ENCODE measurements at regions not wholly inside any gene's neighbourhood (a gene's known extent, or its start where the extent isn't known, plus 50 kb on each side); places are given as distances from the start of the nearest gene placed in this dataset.

- Histone ChIP-seq H3K4me2 (ENCODE audit: control insufficient read depth, insufficient read depth) (no peak overlapping the region), H3K27me3 (replicated peaks in 1 of 2; ENCODE audit: control insufficient read depth in 2 of 2, insufficient read depth in 2 of 2, low read length in 1 of 2) (no peaks in the 10 kb centered on the region), H3K9me3 (replicated peaks; ENCODE audit: control insufficient read depth, insufficient read depth, low read length) (no peaks in the 10 kb centered on the region; the same call in 2 of the 3 replicates), H3K36me3 (ENCODE audit: control insufficient read depth in 2 of 2, insufficient read depth in 2 of 2, low read length in 1 of 2) (no peaks in the 10 kb centered on the region), H3K4me1 (ENCODE audit: control insufficient read depth, insufficient read depth, low read length) (no peaks in the 10 kb centered on the region), H3K79me2 (ENCODE audit: control insufficient read depth, insufficient read depth, low read length) (no peaks in the 10 kb centered on the region), H3K27ac (ENCODE audit: control insufficient read depth, insufficient read depth) (no peak overlapping the region), H2AFZ (ENCODE audit: control insufficient read depth, low read depth, low read length) (no peak overlapping the region), H3K9ac (ENCODE audit: control insufficient read depth, insufficient read depth, low read length) (no peak overlapping the region), H3K4me3 (no peak overlapping the region), H4K20me1 (ENCODE audit: control insufficient read depth, insufficient read depth) (no peaks in the 10 kb centered on the region)
- TF ChIP-seq ZBTB33 (IDR thresholded peaks at IDR 0.05) (no peak), BCL11A (IDR thresholded peaks at IDR 0.05; ENCODE audit: low read depth, low read length) (no peak), FOXM1 (IDR thresholded peaks at IDR 0.05; ENCODE audit: low read depth, low read length) (no peak)
- intact Hi-C loops (cut with micrococcal nuclease; ENCODE audit: unreplicated experiment) = no loop called here
- in situ Hi-C loops (cut with MboI) = no loop called here
- FAIRE-seq (no peak), ATAC-seq (no peak), DNase-seq (ENCODE audit: low read depth, low spot score) (no peak)
- RAD21 ChIA-PET (ENCODE audit: unreplicated experiment) = no interaction called here
- SMC1A ChIA-PET (ENCODE audit: uncharacterized antibody, unreplicated experiment) = interaction anchor here (2.0 kb wide), 1 partner anchor 28 kb away, joined by 5 read pairs; no protein-coding TSS in a partner anchor
- no TSS peak for BruUV-seq (replicated peaks)
- CTCF ChIA-PET = interaction anchor here (1.0 kb wide), 1 partner anchor 30 kb away, joined by 3 read pairs; no protein-coding TSS in a partner anchor
- 42% methylated on average over 1 of the region's 1 CpG for whole genome bisulfite sequencing (ENCODE audit: insufficient coverage, insufficient replicate concordance, low lambda C conversion rate, missing lambda C conversion rate)
- POLR2A ChIA-PET = no interaction called here
These were observed 906.6 kb upstream of the LRATD1 start for GRCh38 chr2:13725945-13726344.

GRCh38 chr2:13745330-13745729 lies 887.2 kb upstream of the LRATD1 start:
- POLR2A ChIA-PET = no interaction called here
- Histone ChIP-seq H3K9me3 (replicated peaks; ENCODE audit: control insufficient read depth, insufficient read depth, low read length) (no peaks in the 10 kb centered on the region; the same call in 2 of the 3 replicates), H3K27ac (ENCODE audit: control insufficient read depth, insufficient read depth) (no peak overlapping the region), H3K36me3 (ENCODE audit: control insufficient read depth in 2 of 2, insufficient read depth in 2 of 2, low read length in 1 of 2) (no peaks in the 10 kb centered on the region), H3K4me2 (ENCODE audit: control insufficient read depth, insufficient read depth) (no peak overlapping the region), H4K20me1 (ENCODE audit: control insufficient read depth, insufficient read depth) (no peaks in the 10 kb centered on the region), H3K4me3 (no peak overlapping the region), H3K9ac (ENCODE audit: control insufficient read depth, insufficient read depth, low read length) (no peak overlapping the region), H2AFZ (ENCODE audit: control insufficient read depth, low read depth, low read length) (no peak overlapping the region), H3K27me3 (replicated peaks in 1 of 2; ENCODE audit: control insufficient read depth in 2 of 2, insufficient read depth in 2 of 2, low read length in 1 of 2) (no peaks in the 10 kb centered on the region), H3K79me2 (ENCODE audit: control insufficient read depth, insufficient read depth, low read length) (no peaks in the 10 kb centered on the region), H3K4me1 (ENCODE audit: control insufficient read depth, insufficient read depth, low read length) (no peaks in the 10 kb centered on the region)
- SMC1A ChIA-PET (ENCODE audit: uncharacterized antibody, unreplicated experiment) = interaction anchor here (1.0 to 2.1 kb wide), 6 partner anchors 8 to 224 kb away, joined by 3 to 10 read pairs (median 4); no protein-coding TSS in a partner anchor
- in situ Hi-C loops (cut with MboI) = no loop called here
- ATAC-seq (no peak), DNase-seq (ENCODE audit: low read depth, low spot score) (no peak), FAIRE-seq (no peak)
- 0% methylated on average over 3 of the region's 3 CpGs for WGBS (ENCODE audit: insufficient coverage, insufficient replicate concordance, low lambda C conversion rate, missing lambda C conversion rate)
- intact Hi-C loops (cut with micrococcal nuclease; ENCODE audit: unreplicated experiment) = no loop called here
- BruUV-seq (replicated peaks) = no TSS peak
- RAD21 ChIA-PET (ENCODE audit: unreplicated experiment) = interaction anchor here (1.1 kb wide), 1 partner anchor 49 kb away, joined by 3 read pairs; no protein-coding TSS in a partner anchor
- CTCF ChIA-PET = interaction anchor here (0.8 to 1.7 kb wide), 2 partner anchors 8 to 74 kb away, joined by 3 to 5 read pairs; no protein-coding TSS in a partner anchor
- TF ChIP-seq DPF2 (IDR thresholded peaks at IDR 0.05) = no peak
- TF ChIP-seq YY1 (IDR thresholded peaks at IDR 0.05; ENCODE audit: low read depth, low read length) = 0 out of 2 replicates have a peak, but pooled peaks have one; percentile 53
